IgD-negative memory B cell (primary cell): ENCODE measurements at regions not wholly inside any gene's neighbourhood (a gene's known extent, or its start where the extent isn't known, plus 50 kb on each side); places are given as distances from the start of the nearest gene placed in this dataset.
A peak's percentile ranks its signal among the peaks of the same experiment; 100 is the strongest.

ENCODE experiments used
- H3K27ac Mint-ChIP-seq, 3 donors: one replicate each; pipeline ENCODE4 v1.8.0; 2020 to 2022; ENCODE audit warnings: mild to moderate bottlenecking in 3 of 3, mixed read lengths in 3 of 3, moderate library complexity in 1 of 3
- H3K27me3 Mint-ChIP-seq: one replicate; pipeline ENCODE4 v1.8.0; 2021; ENCODE audit warnings: mixed read lengths
- H3K36me3 Mint-ChIP-seq: one replicate; pipeline ENCODE4 v1.8.0; 2020; ENCODE audit warnings: mild to moderate bottlenecking, mixed read lengths
- H3K4me1 Mint-ChIP-seq, 3 donors: one replicate each; pipeline ENCODE4 v1.8.0; 2020 to 2022; ENCODE audit warnings: mixed read lengths in 3 of 3, mild to moderate bottlenecking in 1 of 3
- H3K4me3 Mint-ChIP-seq, 4 donors: one replicate each; pipeline ENCODE4 v1.8.0; 2020 to 2022; ENCODE audit warnings: mild to moderate bottlenecking in 4 of 4, mixed read lengths in 4 of 4, moderate library complexity in 3 of 4
- H3K9me3 Mint-ChIP-seq, 3 donors: one replicate each; pipeline ENCODE4 v1.8.0; 2020 to 2021; ENCODE audit warnings: mixed read lengths in 3 of 3, mild to moderate bottlenecking in 1 of 3

GRCh38 chr17:33753452-33753851, 460.4 kb upstream of the ASIC2 start:
- no peaks in the 10 kb centered on the region for H3K36me3 Mint-ChIP-seq
- no peak overlapping the region for H3K4me3 Mint-ChIP-seq
- peaks cover 15% of the 10 kb centered on the region for H3K27me3 Mint-ChIP-seq
- H3K9me3 Mint-ChIP-seq = peaks cover 5 to 14% (median 8%) of the 10 kb centered on the region in 3 donors
- H3K27ac Mint-ChIP-seq = no peak overlapping the region
- peaks cover 0 to 4% (median 0%) of the 10 kb centered on the region in 3 donors for H3K4me1 Mint-ChIP-seq

GRCh38 chr17:33756021-33756420, 462.9 kb upstream of the ASIC2 start:
- Mint-ChIP-seq H3K27me3 (peaks cover 11% of the 10 kb centered on the region), H3K27ac (no peak overlapping the region), H3K9me3 (peaks cover 5 to 14% (median 8%) of the 10 kb centered on the region in 3 donors), H3K4me3 (no peak overlapping the region), H3K36me3 (no peaks in the 10 kb centered on the region), H3K4me1 (peaks cover 0 to 4% (median 0%) of the 10 kb centered on the region in 3 donors)

- H3K4me3 Mint-ChIP-seq = no peak overlapping the region
- H3K36me3 Mint-ChIP-seq = no peaks in the 10 kb centered on the region
- H3K27ac Mint-ChIP-seq = no peak overlapping the region
- no peaks in the 10 kb centered on the region for H3K4me1 Mint-ChIP-seq
- peaks cover 0 to 2% (median 0%) of the 10 kb centered on the region in 3 donors for H3K9me3 Mint-ChIP-seq
- H3K27me3 Mint-ChIP-seq = peaks cover 7% of the 10 kb centered on the region
Measured at GRCh38 chr17:33765871-33766270, 472.8 kb upstream of the ASIC2 start.

- H3K9me3 Mint-ChIP-seq = peaks cover 0 to 2% (median 0%) of the 10 kb centered on the region in 3 donors
- H3K4me3 Mint-ChIP-seq = no peak overlapping the region
- peaks cover 3% of the 10 kb centered on the region for H3K27me3 Mint-ChIP-seq
- no peaks in the 10 kb centered on the region for H3K4me1 Mint-ChIP-seq
- no peaks in the 10 kb centered on the region for H3K36me3 Mint-ChIP-seq
- H3K27ac Mint-ChIP-seq = peak overlapping the region in 1 of 3 donors; percentile 41
Measured at GRCh38 chr17:33766721-33767120, 473.6 kb upstream of the ASIC2 start.

- no peaks in the 10 kb centered on the region for H3K36me3 Mint-ChIP-seq
- H3K9me3 Mint-ChIP-seq = peaks cover 0 to 2% (median 0%) of the 10 kb centered on the region in 3 donors
Measured at GRCh38 chr17:33769066-33769465, 476.0 kb upstream of the ASIC2 start.

GRCh38 chr17:33776304-33776703, 478.8 kb upstream of the CCL2 start:
- H3K27ac Mint-ChIP-seq = no peak overlapping the region

More at GRCh38 chr17:33769066-33769465, 476.0 kb upstream of the ASIC2 start:
- H3K4me3 Mint-ChIP-seq = no peak overlapping the region
- H3K27me3 Mint-ChIP-seq = peaks cover 3% of the 10 kb centered on the region
- no peak overlapping the region for H3K27ac Mint-ChIP-seq
- no peaks in the 10 kb centered on the region for H3K4me1 Mint-ChIP-seq

GRCh38 chr17:33776903-33777302, 478.2 kb upstream of the CCL2 start:
- H3K9me3 Mint-ChIP-seq = peaks cover 0 to 2% (median 0%) of the 10 kb centered on the region in 3 donors
- H3K27me3 Mint-ChIP-seq = peaks cover 8% of the 10 kb centered on the region

More at GRCh38 chr17:33776304-33776703, 478.8 kb upstream of the CCL2 start:
- Mint-ChIP-seq H3K27me3 (peaks cover 5% of the 10 kb centered on the region), H3K4me3 (no peak overlapping the region), H3K4me1 (no peaks in the 10 kb centered on the region), H3K9me3 (peaks cover 0 to 2% (median 0%) of the 10 kb centered on the region in 3 donors), H3K36me3 (peaks cover 1% of the 10 kb centered on the region)

GRCh38 chr17:33777674-33778073, 477.4 kb upstream of the CCL2 start:
- peaks cover 8% of the 10 kb centered on the region for H3K27me3 Mint-ChIP-seq

More at GRCh38 chr17:33776903-33777302, 478.2 kb upstream of the CCL2 start:
- H3K36me3 Mint-ChIP-seq = peaks cover 1% of the 10 kb centered on the region
- no peaks in the 10 kb centered on the region for H3K4me1 Mint-ChIP-seq
- H3K27ac Mint-ChIP-seq = no peak overlapping the region
- no peak overlapping the region for H3K4me3 Mint-ChIP-seq

GRCh38 chr17:33778505-33779233, 476.4 kb upstream of the CCL2 start:
- Mint-ChIP-seq H3K27ac (no peak overlapping the region), H3K4me1 (no peaks in the 10 kb centered on the region), H3K36me3 (peaks cover 1% of the 10 kb centered on the region), H3K9me3 (peaks cover 0 to 2% (median 0%) of the 10 kb centered on the region in 3 donors), H3K27me3 (peaks cover 8% of the 10 kb centered on the region), H3K4me3 (no peak overlapping the region)

More at GRCh38 chr17:33777674-33778073, 477.4 kb upstream of the CCL2 start:
- Mint-ChIP-seq H3K4me3 (no peak overlapping the region), H3K9me3 (peaks cover 0 to 2% (median 0%) of the 10 kb centered on the region in 3 donors), H3K36me3 (peaks cover 1% of the 10 kb centered on the region), H3K27ac (no peak overlapping the region), H3K4me1 (no peaks in the 10 kb centered on the region)

GRCh38 chr17:33779234-33779591, 475.9 kb upstream of the CCL2 start:
- H3K27ac Mint-ChIP-seq = no peak overlapping the region
- H3K4me1 Mint-ChIP-seq = no peaks in the 10 kb centered on the region
- peaks cover 0 to 1% (median 0%) of the 10 kb centered on the region in 3 donors for H3K9me3 Mint-ChIP-seq
- H3K36me3 Mint-ChIP-seq = peaks cover 1% of the 10 kb centered on the region
- peaks cover 8% of the 10 kb centered on the region for H3K27me3 Mint-ChIP-seq
- peak overlapping the region in 1 of 4 donors; percentile 58 for H3K4me3 Mint-ChIP-seq

- Mint-ChIP-seq H3K36me3 (no peaks in the 10 kb centered on the region), H3K4me1 (no peaks in the 10 kb centered on the region), H3K9me3 (peaks cover 0 to 4% (median 0%) of the 10 kb centered on the region in 3 donors), H3K4me3 (no peak overlapping the region), H3K27ac (no peak overlapping the region), H3K27me3 (peaks cover 7% of the 10 kb centered on the region)
Measured at GRCh38 chr17:33785281-33785680, 469.8 kb upstream of the CCL2 start.

GRCh38 chr17:33786478-33786877, 468.6 kb upstream of the CCL2 start:
- Mint-ChIP-seq H3K9me3 (peaks cover 0 to 4% (median 0%) of the 10 kb centered on the region in 3 donors), H3K27me3 (peaks cover 6% of the 10 kb centered on the region), H3K4me1 (no peaks in the 10 kb centered on the region)

GRCh38 chr17:33789658-33790057, 465.4 kb upstream of the CCL2 start:
- Mint-ChIP-seq H3K27me3 (peaks cover 7% of the 10 kb centered on the region), H3K9me3 (peaks cover 0 to 4% (median 0%) of the 10 kb centered on the region in 3 donors), H3K4me1 (no peaks in the 10 kb centered on the region), H3K4me3 (no peak overlapping the region), H3K36me3 (no peaks in the 10 kb centered on the region), H3K27ac (no peak overlapping the region)

More at GRCh38 chr17:33786478-33786877, 468.6 kb upstream of the CCL2 start:
- Mint-ChIP-seq H3K36me3 (no peaks in the 10 kb centered on the region), H3K27ac (no peak overlapping the region), H3K4me3 (no peak overlapping the region)

GRCh38 chr17:33797181-33797580, 457.9 kb upstream of the CCL2 start:
- no peaks in the 10 kb centered on the region for H3K36me3 Mint-ChIP-seq

GRCh38 chr17:33798308-33798707, 456.8 kb upstream of the CCL2 start:
- Mint-ChIP-seq H3K27me3 (peaks cover 7% of the 10 kb centered on the region), H3K9me3 (no peaks in the 10 kb centered on the region), H3K36me3 (no peaks in the 10 kb centered on the region), H3K4me1 (peaks cover 0 to 3% (median 0%) of the 10 kb centered on the region in 3 donors), H3K27ac (no peak overlapping the region), H3K4me3 (no peak overlapping the region)

More at GRCh38 chr17:33797181-33797580, 457.9 kb upstream of the CCL2 start:
- Mint-ChIP-seq H3K4me3 (no peak overlapping the region), H3K9me3 (no peaks in the 10 kb centered on the region), H3K27ac (no peak overlapping the region), H3K27me3 (peaks cover 5% of the 10 kb centered on the region), H3K4me1 (peaks cover 0 to 3% (median 0%) of the 10 kb centered on the region in 3 donors)
